SH-SY5Y (cell line): ENCODE measurements at regions not wholly inside any gene's neighbourhood (a gene's known extent, or its start where the extent isn't known, plus 50 kb on each side); places are given as distances from the start of the nearest gene placed in this dataset.

Experiments used
- GATA2 ChIP-seq: IDR thresholded peaks from 2 replicates; pipeline ENCODE4 v1.6.1; 2011; ENCODE audit warnings: mild to moderate bottlenecking, low read depth, low read length
- GATA3 ChIP-seq: IDR thresholded peaks from 2 replicates; pipeline ENCODE4 v1.6.1; 2011; ENCODE audit warnings: low read depth, mild to moderate bottlenecking, low read length, moderate library complexity

DNA sequence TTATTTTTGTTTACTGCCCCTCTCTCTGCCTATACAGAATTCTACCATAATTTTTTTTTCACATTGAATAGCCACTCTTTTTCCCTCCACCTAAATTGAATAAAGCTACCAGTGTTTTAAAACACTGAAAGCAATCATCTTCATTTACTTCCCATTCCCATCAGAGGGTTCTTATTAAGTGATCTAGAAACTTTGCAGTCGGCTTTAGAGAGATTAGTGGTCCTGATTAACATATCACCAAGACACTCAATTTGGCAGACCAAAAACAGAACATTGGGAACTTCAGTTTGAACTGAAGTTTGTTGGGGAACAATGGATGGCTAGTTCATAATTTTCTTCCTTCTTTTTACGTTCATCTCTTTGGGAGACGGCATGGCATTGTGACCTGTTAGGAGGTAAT lies 249.5 kb downstream of the CBLN4 start:
- TF ChIP-seq GATA2 = no peak
- no peak for TF ChIP-seq GATA3
